ENCODE measurements at regions not wholly inside any gene's neighbourhood (a gene's known extent, or its start where the extent isn't known, plus 50 kb on each side); places are given as distances from the start of the nearest gene placed in this dataset.

GRCh38 chr13:46962281-46962941 lies 65.6 kb upstream of the HTR2A start:
- no peak overlapping the region for H3K4me3 ChIP-seq (ENCODE audit: low read depth, low read length)
- DNase-seq (ENCODE audit: low read depth), result peak; percentile 34
- no peak for TF ChIP-seq POLR2A (IDR thresholded peaks at IDR 0.05; ENCODE audit: extremely low read depth, insufficient read length)
- no peak for TF ChIP-seq MYC (IDR thresholded peaks at IDR 0.05; ENCODE audit: low read depth, low read length)
- TF ChIP-seq CTCF (IDR thresholded peaks at IDR 0.05; ENCODE audit: low read depth, low read length), result peak; percentile 66
- 0 out of 2 replicates have a peak, but pooled peaks have one; percentile 11 for TF ChIP-seq MAX (IDR thresholded peaks at IDR 0.05; ENCODE audit: low read depth, low read length)

GRCh38 chr13:46961719-46962118 lies 64.9 kb upstream of the HTR2A start:
- TF ChIP-seq MYC (IDR thresholded peaks at IDR 0.05; ENCODE audit: low read depth, low read length), result no peak
- no peak for TF ChIP-seq CTCF (IDR thresholded peaks at IDR 0.05; ENCODE audit: low read depth, low read length)
- no peak for TF ChIP-seq MAX (IDR thresholded peaks at IDR 0.05; ENCODE audit: low read depth, low read length)
- no peak for TF ChIP-seq POLR2A (IDR thresholded peaks at IDR 0.05; ENCODE audit: extremely low read depth, insufficient read length)
- H3K4me3 ChIP-seq (ENCODE audit: low read depth, low read length), result no peak overlapping the region
- peak; percentile 88 for DNase-seq (ENCODE audit: low read depth)

GRCh38 chr13:46953941-46954340 lies 57.1 kb upstream of the HTR2A start:
- TF ChIP-seq MYC (IDR thresholded peaks at IDR 0.05; ENCODE audit: low read depth, low read length) (no peak), MAX (IDR thresholded peaks at IDR 0.05; ENCODE audit: low read depth, low read length) (no peak), POLR2A (IDR thresholded peaks at IDR 0.05; ENCODE audit: extremely low read depth, insufficient read length) (no peak), CTCF (IDR thresholded peaks at IDR 0.05; ENCODE audit: low read depth, low read length) (no peak)
- DNase-seq (ENCODE audit: low read depth), result no peak
- no peak overlapping the region for H3K4me3 ChIP-seq (ENCODE audit: low read depth, low read length)

GRCh38 chr13:46953331-46953730 lies 56.5 kb upstream of the HTR2A start:
- no peak overlapping the region for H3K4me3 ChIP-seq (ENCODE audit: low read depth, low read length)
- DNase-seq (ENCODE audit: low read depth), result peak; percentile 23
- TF ChIP-seq POLR2A (IDR thresholded peaks at IDR 0.05; ENCODE audit: extremely low read depth, insufficient read length) (no peak), MYC (IDR thresholded peaks at IDR 0.05; ENCODE audit: low read depth, low read length) (no peak), CTCF (IDR thresholded peaks at IDR 0.05; ENCODE audit: low read depth, low read length) (no peak), MAX (IDR thresholded peaks at IDR 0.05; ENCODE audit: low read depth, low read length) (no peak)

GRCh38 chr13:46951516-46951915 lies 54.7 kb upstream of the HTR2A start:
- no peak overlapping the region for H3K4me3 ChIP-seq (ENCODE audit: low read depth, low read length)
- DNase-seq (ENCODE audit: low read depth), result no peak
- TF ChIP-seq MAX (IDR thresholded peaks at IDR 0.05; ENCODE audit: low read depth, low read length) (no peak), CTCF (IDR thresholded peaks at IDR 0.05; ENCODE audit: low read depth, low read length) (no peak), POLR2A (IDR thresholded peaks at IDR 0.05; ENCODE audit: extremely low read depth, insufficient read length) (no peak), MYC (IDR thresholded peaks at IDR 0.05; ENCODE audit: low read depth, low read length) (no peak)

Measured in NB4 (cell line).